ENCODE measurements at regions not wholly inside any gene's neighbourhood (a gene's known extent, or its start where the extent isn't known, plus 50 kb on each side); places are given as distances from the start of the nearest gene placed in this dataset.

GRCh38 chr4:112885897-112886296 is 163.6 kb upstream of the ANK2 start:
- H3K9ac ChIP-seq (ENCODE audit: low read length) = no peak overlapping the region
- no peaks in the 10 kb centered on the region for H3K36me3 ChIP-seq (ENCODE audit: control insufficient read depth, insufficient read depth, low read length)
- H3K27ac ChIP-seq (ENCODE audit: low read depth, low read length) = no peak overlapping the region
- H3K4me1 ChIP-seq (ENCODE audit: control insufficient read depth, insufficient read depth, low read length) = peaks cover 1% of the 10 kb centered on the region
- H3K4me3 ChIP-seq (ENCODE audit: low read length) = no peak overlapping the region
- H3K27me3 ChIP-seq (ENCODE audit: control insufficient read depth, insufficient read depth, low read length) = no peaks in the 10 kb centered on the region

GRCh38 chr4:112888622-112889021 is 160.8 kb upstream of the ANK2 start:
- H3K4me1 ChIP-seq (ENCODE audit: control insufficient read depth, insufficient read depth, low read length) = peaks cover 3% of the 10 kb centered on the region
- H3K27ac ChIP-seq (ENCODE audit: low read depth, low read length) = no peak overlapping the region
- no peaks in the 10 kb centered on the region for H3K27me3 ChIP-seq (ENCODE audit: control insufficient read depth, insufficient read depth, low read length)
- H3K4me3 ChIP-seq (ENCODE audit: low read length) = no peak overlapping the region
- H3K36me3 ChIP-seq (ENCODE audit: control insufficient read depth, insufficient read depth, low read length) = no peaks in the 10 kb centered on the region
- no peak overlapping the region for H3K9ac ChIP-seq (ENCODE audit: low read length)

DNA sequence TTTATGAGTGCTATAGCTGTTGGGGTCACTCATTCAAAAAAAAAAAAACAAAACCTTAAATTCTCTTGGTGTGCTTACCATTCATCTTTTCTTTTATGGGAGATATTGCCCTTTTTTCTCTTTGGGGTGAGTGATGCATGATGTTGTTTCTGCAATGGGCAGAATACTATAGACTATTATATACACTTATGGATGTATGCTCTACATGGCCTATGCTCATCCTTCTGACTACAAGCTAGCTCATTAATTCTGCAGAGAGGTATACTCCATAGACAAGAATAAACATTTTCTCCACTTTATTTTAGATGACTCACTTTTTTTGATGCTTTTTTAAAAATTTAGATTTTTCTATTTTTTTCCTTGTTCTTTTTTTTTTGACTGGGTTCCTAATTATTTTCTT is 160.3 kb upstream of the ANK2 start:
- no peaks in the 10 kb centered on the region for H3K36me3 ChIP-seq (ENCODE audit: control insufficient read depth, insufficient read depth, low read length)
- H3K9ac ChIP-seq (ENCODE audit: low read length) = no peak overlapping the region
- no peak overlapping the region for H3K4me3 ChIP-seq (ENCODE audit: low read length)
- peaks cover 3% of the 10 kb centered on the region for H3K4me1 ChIP-seq (ENCODE audit: control insufficient read depth, insufficient read depth, low read length)
- H3K27ac ChIP-seq (ENCODE audit: low read depth, low read length) = no peak overlapping the region
- no peaks in the 10 kb centered on the region for H3K27me3 ChIP-seq (ENCODE audit: control insufficient read depth, insufficient read depth, low read length)

DNA sequence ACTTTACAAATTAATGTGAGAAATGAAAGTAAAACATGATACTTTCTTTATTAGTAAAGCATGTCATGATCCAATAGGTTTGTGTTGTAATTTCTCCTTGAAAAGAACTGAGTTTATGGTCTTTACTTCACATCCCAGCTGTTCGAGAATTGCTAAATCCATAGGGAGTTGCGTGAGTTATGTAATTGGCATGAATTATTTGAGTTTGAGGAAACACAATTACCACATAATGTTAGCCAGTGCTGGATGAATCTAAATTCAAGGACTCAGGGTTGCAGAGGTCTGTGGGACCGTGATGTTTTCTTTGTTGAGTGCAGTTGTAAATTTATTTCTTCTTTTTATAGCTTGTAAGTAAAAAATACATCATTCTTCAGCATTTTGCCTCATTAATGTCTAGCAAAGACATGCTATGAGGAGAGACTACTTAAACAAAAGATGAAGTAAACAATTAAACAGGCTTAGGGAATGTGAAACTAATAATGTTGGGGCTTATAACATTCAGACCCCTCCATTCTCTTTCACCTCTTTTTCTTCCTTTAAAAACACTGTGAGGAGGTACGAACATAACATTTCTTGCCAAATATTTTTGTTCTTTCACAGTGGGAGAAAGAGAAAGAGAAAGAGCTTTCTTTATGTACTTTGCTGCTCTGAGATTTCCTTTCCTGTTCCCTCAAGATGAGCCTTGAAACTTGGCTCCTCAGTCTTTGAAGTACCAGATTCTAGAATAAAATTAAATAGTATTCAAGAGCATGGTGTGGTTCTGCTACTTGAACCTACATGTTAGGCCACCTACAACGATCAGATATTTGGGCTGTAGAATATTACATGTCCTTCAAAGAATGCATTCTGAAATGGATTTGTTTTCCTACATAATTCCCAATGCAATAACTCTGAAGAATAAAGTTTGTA is 159.6 kb upstream of the ANK2 start:
- Histone ChIP-seq H3K27ac (ENCODE audit: low read depth, low read length) (peak overlapping the region; percentile 69), H3K4me1 (ENCODE audit: control insufficient read depth, insufficient read depth, low read length) (peaks cover 3% of the 10 kb centered on the region), H3K9ac (ENCODE audit: low read length) (no peak overlapping the region), H3K36me3 (ENCODE audit: control insufficient read depth, insufficient read depth, low read length) (no peaks in the 10 kb centered on the region), H3K27me3 (ENCODE audit: control insufficient read depth, insufficient read depth, low read length) (no peaks in the 10 kb centered on the region), H3K4me3 (ENCODE audit: low read length) (peak overlapping the region; percentile 40)

GRCh38 chr4:112894480-112894879 is 155.0 kb upstream of the ANK2 start:
- Histone ChIP-seq H3K9ac (ENCODE audit: low read length) (no peak overlapping the region), H3K4me1 (ENCODE audit: control insufficient read depth, insufficient read depth, low read length) (peaks cover 22% of the 10 kb centered on the region), H3K27ac (ENCODE audit: low read depth, low read length) (no peak overlapping the region), H3K27me3 (ENCODE audit: control insufficient read depth, insufficient read depth, low read length) (no peaks in the 10 kb centered on the region), H3K4me3 (ENCODE audit: low read length) (no peak overlapping the region), H3K36me3 (ENCODE audit: control insufficient read depth, insufficient read depth, low read length) (no peaks in the 10 kb centered on the region)

GRCh38 chr4:112894951-112895350 is 154.5 kb upstream of the ANK2 start:
- no peaks in the 10 kb centered on the region for H3K27me3 ChIP-seq (ENCODE audit: control insufficient read depth, insufficient read depth, low read length)
- peaks cover 22% of the 10 kb centered on the region for H3K4me1 ChIP-seq (ENCODE audit: control insufficient read depth, insufficient read depth, low read length)
- no peak overlapping the region for H3K27ac ChIP-seq (ENCODE audit: low read depth, low read length)
- no peak overlapping the region for H3K4me3 ChIP-seq (ENCODE audit: low read length)
- H3K9ac ChIP-seq (ENCODE audit: low read length) = no peak overlapping the region
- H3K36me3 ChIP-seq (ENCODE audit: control insufficient read depth, insufficient read depth, low read length) = no peaks in the 10 kb centered on the region

- Histone ChIP-seq H3K27ac (ENCODE audit: low read depth, low read length) (peak overlapping the region; percentile 72), H3K4me1 (ENCODE audit: control insufficient read depth, insufficient read depth, low read length) (peaks cover 19% of the 10 kb centered on the region), H3K9ac (ENCODE audit: low read length) (no peak overlapping the region), H3K36me3 (ENCODE audit: control insufficient read depth, insufficient read depth, low read length) (no peaks in the 10 kb centered on the region), H3K4me3 (ENCODE audit: low read length) (peak overlapping the region; percentile 29), H3K27me3 (ENCODE audit: control insufficient read depth, insufficient read depth, low read length) (no peaks in the 10 kb centered on the region)
Measured at GRCh38 chr4:112895811-112896608, 153.4 kb upstream of the ANK2 start.

DNA sequence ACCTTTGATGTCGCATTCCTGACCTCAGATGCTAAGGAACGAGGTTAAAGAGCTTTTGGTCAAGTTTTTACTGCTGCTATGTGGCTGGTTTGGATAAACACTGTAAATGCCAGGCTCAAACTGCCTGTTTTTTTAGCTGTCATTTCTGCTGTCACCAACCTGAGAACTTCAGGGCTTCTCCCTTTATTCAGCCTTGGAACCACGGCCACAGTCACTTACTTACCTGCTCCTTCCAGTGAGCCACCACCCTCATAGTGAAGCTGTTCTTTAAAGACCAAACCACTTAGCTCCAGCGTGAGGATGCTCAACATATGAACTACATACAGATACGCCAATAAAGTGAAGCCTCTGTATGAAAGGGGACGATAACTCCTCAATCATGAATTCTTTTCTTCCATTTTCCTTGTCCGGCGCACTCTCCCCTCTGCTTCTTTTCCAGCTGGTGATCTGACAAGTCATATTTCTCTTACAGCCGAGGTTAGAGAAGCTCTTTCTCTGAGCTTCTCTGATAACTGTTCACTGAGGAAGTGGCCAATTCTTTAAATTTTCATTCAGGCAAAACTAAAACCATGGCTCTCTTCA is 152.8 kb upstream of the ANK2 start:
- H3K27me3 ChIP-seq (ENCODE audit: control insufficient read depth, insufficient read depth, low read length) = no peaks in the 10 kb centered on the region
- H3K4me3 ChIP-seq (ENCODE audit: low read length) = peak overlapping the region; percentile 29
- no peak overlapping the region for H3K9ac ChIP-seq (ENCODE audit: low read length)
- peak overlapping the region; percentile 72 for H3K27ac ChIP-seq (ENCODE audit: low read depth, low read length)
- H3K36me3 ChIP-seq (ENCODE audit: control insufficient read depth, insufficient read depth, low read length) = no peaks in the 10 kb centered on the region
- peaks cover 18% of the 10 kb centered on the region for H3K4me1 ChIP-seq (ENCODE audit: control insufficient read depth, insufficient read depth, low read length)

DNA sequence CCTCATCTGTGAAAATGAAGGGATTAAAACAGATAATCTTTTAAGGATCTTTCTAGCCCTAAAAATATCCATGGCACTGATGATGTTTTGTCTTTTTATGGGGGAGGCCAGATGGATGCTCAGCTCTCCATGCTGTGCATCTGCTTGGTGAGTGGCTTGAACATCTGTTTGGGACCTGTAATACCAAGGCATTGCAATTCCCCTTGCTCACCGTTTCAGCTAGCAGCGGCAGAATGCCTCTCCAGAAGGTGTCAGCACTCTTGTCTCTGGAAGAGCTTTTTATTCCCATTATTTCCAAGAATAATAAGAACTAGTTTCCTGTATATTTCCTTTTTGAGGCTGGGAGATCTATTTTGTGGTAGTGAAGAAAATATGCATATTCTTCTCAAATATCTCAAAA is 151.9 kb upstream of the ANK2 start:
- Histone ChIP-seq H3K27me3 (ENCODE audit: control insufficient read depth, insufficient read depth, low read length) (no peaks in the 10 kb centered on the region), H3K4me1 (ENCODE audit: control insufficient read depth, insufficient read depth, low read length) (peaks cover 23% of the 10 kb centered on the region), H3K9ac (ENCODE audit: low read length) (no peak overlapping the region), H3K27ac (ENCODE audit: low read depth, low read length) (no peak overlapping the region), H3K36me3 (ENCODE audit: control insufficient read depth, insufficient read depth, low read length) (no peaks in the 10 kb centered on the region), H3K4me3 (ENCODE audit: low read length) (no peak overlapping the region)

DNA sequence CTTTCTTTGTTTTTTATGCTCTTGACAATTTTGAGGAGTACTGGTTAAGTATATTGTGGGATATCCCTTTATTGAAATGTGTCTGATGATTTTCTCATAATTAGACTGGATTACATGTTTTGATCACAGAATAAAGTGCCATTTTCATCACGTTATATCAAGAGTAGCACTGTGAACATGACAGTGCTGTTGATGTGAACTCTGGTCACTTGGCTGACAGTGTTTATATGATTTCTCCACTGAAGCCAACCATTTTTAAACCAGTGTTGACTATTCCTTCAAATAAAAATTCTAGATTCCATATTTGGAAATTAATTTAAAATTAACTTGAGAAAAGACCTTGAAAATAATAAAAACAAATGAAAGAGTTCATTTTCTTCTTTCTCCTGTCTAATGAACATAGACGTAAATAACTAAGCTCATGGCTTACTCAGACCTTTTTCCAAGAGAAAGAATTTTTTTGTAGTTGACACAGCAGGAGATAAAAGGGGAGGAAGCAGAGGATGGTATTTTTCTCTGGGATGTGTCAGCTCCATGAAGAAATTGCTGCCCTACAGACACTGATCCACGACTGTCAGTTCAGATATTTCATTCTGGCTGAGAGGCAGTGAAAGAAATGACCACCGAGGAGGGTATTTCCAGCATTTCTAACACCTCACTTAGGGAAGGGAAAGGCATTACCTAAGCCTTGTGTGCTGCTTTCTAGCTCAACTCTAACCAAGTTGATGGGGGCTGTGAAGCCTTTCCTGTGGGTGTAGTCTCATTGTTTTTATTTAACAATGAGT is 150.9 kb upstream of the ANK2 start:
- H3K4me1 ChIP-seq (ENCODE audit: control insufficient read depth, insufficient read depth, low read length) = peaks cover 33% of the 10 kb centered on the region
- H3K9ac ChIP-seq (ENCODE audit: low read length) = no peak overlapping the region
- H3K36me3 ChIP-seq (ENCODE audit: control insufficient read depth, insufficient read depth, low read length) = no peaks in the 10 kb centered on the region
- H3K4me3 ChIP-seq (ENCODE audit: low read length) = no peak overlapping the region
- no peaks in the 10 kb centered on the region for H3K27me3 ChIP-seq (ENCODE audit: control insufficient read depth, insufficient read depth, low read length)
- no peak overlapping the region for H3K27ac ChIP-seq (ENCODE audit: low read depth, low read length)

DNA sequence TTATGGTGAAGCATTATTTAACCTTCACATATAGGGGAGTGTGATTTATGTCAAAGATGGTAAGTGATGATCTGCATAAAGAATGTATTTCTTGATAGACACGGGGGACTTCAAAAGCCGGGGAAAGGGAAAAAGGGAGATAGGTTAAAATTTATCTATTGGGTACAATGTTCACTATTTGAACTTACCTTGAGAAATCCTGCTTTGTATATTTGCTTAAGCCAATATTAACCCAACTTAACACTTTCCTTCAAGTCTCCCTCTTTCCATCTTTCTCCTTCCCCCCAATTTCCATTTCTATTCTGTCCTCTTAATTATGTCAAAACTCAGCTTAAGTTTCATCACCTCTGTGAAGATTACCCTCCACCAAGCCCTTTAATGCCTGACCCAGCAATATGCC is 149.0 kb upstream of the ANK2 start:
- no peak overlapping the region for H3K4me3 ChIP-seq (ENCODE audit: low read length)
- no peak overlapping the region for H3K27ac ChIP-seq (ENCODE audit: low read depth, low read length)
- no peak overlapping the region for H3K9ac ChIP-seq (ENCODE audit: low read length)
- H3K36me3 ChIP-seq (ENCODE audit: control insufficient read depth, insufficient read depth, low read length) = no peaks in the 10 kb centered on the region
- H3K4me1 ChIP-seq (ENCODE audit: control insufficient read depth, insufficient read depth, low read length) = peaks cover 34% of the 10 kb centered on the region
- no peaks in the 10 kb centered on the region for H3K27me3 ChIP-seq (ENCODE audit: control insufficient read depth, insufficient read depth, low read length)

DNA sequence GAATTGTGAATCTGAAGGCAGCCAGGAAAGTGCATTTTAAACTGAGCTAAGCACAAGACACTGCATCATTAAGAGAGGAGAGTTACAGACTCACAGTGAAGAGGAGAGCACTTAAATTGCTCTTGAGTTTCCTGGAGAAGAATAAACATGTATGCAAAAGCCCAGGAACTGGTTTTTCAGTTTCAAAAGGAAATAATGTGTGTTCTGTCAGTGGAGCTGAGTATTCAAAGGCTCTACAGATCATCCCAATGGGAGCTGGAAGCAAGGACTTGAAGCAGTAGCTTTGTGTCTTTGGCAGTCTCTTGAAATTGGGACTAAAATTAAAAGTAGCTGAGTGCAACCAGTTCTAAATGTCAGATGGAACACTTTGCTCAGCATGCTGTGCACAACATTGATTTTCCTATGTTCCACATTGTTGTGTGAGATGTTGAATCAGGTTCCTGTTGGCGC is 147.5 kb upstream of the ANK2 start:
- H3K27ac ChIP-seq (ENCODE audit: low read depth, low read length) = peak overlapping the region; percentile 61
- no peaks in the 10 kb centered on the region for H3K27me3 ChIP-seq (ENCODE audit: control insufficient read depth, insufficient read depth, low read length)
- peaks cover 27% of the 10 kb centered on the region for H3K4me1 ChIP-seq (ENCODE audit: control insufficient read depth, insufficient read depth, low read length)
- H3K4me3 ChIP-seq (ENCODE audit: low read length) = no peak overlapping the region
- H3K36me3 ChIP-seq (ENCODE audit: control insufficient read depth, insufficient read depth, low read length) = no peaks in the 10 kb centered on the region
- H3K9ac ChIP-seq (ENCODE audit: low read length) = no peak overlapping the region

Measured in rectal smooth muscle tissue (tissue), 1 donor.